ENCODE measurements at regions not wholly inside any gene's neighbourhood (a gene's known extent, or its start where the extent isn't known, plus 50 kb on each side); places are given as distances from the start of the nearest gene placed in this dataset.
"Not testable (repeated sequence)": the region's sequence is repeated elsewhere in the genome, so short reads cannot be mapped to it uniquely, and the experiment has no call there.

- no peak for DNase-seq
- Histone ChIP-seq H3K27ac (ENCODE audit: low read length) (no peak overlapping the region), H3K4me3 (ENCODE audit: low read length) (no peak overlapping the region), H3K9me3 (replicated peaks; ENCODE audit: control insufficient read depth, low read depth, low read length) (no peaks in the 10 kb centered on the region), H3K27me3 (ENCODE audit: control insufficient read depth, insufficient read depth, low read length) (no peaks in the 10 kb centered on the region), H3K36me3 (ENCODE audit: control insufficient read depth, insufficient read depth, low read length) (no peaks in the 10 kb centered on the region), H3K4me1 (ENCODE audit: control insufficient read depth, insufficient read depth, low read length) (no peaks in the 10 kb centered on the region)
These were observed 95.4 kb downstream of the ALG10B start for GRCh38 chr12:38411946-38412345.

GRCh38 chr12:38417101-38417500 is 100.5 kb downstream of the ALG10B start:
- no peaks in the 10 kb centered on the region for H3K9me3 ChIP-seq (replicated peaks; ENCODE audit: control insufficient read depth, low read depth, low read length)
- no peak overlapping the region for H3K4me3 ChIP-seq (ENCODE audit: low read length)
- no peak overlapping the region for H3K27ac ChIP-seq (ENCODE audit: low read length)
- H3K36me3 ChIP-seq (ENCODE audit: control insufficient read depth, insufficient read depth, low read length), result no peaks in the 10 kb centered on the region
- H3K27me3 ChIP-seq (ENCODE audit: control insufficient read depth, insufficient read depth, low read length), result no peaks in the 10 kb centered on the region
- no peak for DNase-seq
- no CpG with 5 or more reads among the region's 1 CpG for WGBS (ENCODE audit: insufficient coverage)
- H3K4me1 ChIP-seq (ENCODE audit: control insufficient read depth, insufficient read depth, low read length), result no peaks in the 10 kb centered on the region

GRCh38 chr12:38424436-38424835 is 107.9 kb downstream of the ALG10B start:
- DNase-seq, result no peak
- H3K4me1 ChIP-seq (ENCODE audit: control insufficient read depth, insufficient read depth, low read length), result no peaks in the 10 kb centered on the region
- no peaks in the 10 kb centered on the region for H3K27me3 ChIP-seq (ENCODE audit: control insufficient read depth, insufficient read depth, low read length)
- no peaks in the 10 kb centered on the region for H3K36me3 ChIP-seq (ENCODE audit: control insufficient read depth, insufficient read depth, low read length)
- no peak overlapping the region for H3K4me3 ChIP-seq (ENCODE audit: low read length)
- H3K9me3 ChIP-seq (replicated peaks; ENCODE audit: control insufficient read depth, low read depth, low read length), result peaks cover 5% of the 10 kb centered on the region
- WGBS (ENCODE audit: insufficient coverage), result no CpG with 5 or more reads among the region's 1 CpG
- H3K27ac ChIP-seq (ENCODE audit: low read length), result no peak overlapping the region

GRCh38 chr12:38427442-38427841 is 110.9 kb downstream of the ALG10B start:
- H3K9me3 ChIP-seq (replicated peaks; ENCODE audit: control insufficient read depth, low read depth, low read length), result peaks cover 5% of the 10 kb centered on the region
- DNase-seq, result peak; percentile 18
- no peaks in the 10 kb centered on the region for H3K36me3 ChIP-seq (ENCODE audit: control insufficient read depth, insufficient read depth, low read length)
- no peaks in the 10 kb centered on the region for H3K4me1 ChIP-seq (ENCODE audit: control insufficient read depth, insufficient read depth, low read length)
- H3K27me3 ChIP-seq (ENCODE audit: control insufficient read depth, insufficient read depth, low read length), result no peaks in the 10 kb centered on the region
- no peak overlapping the region for H3K27ac ChIP-seq (ENCODE audit: low read length)
- no peak overlapping the region for H3K4me3 ChIP-seq (ENCODE audit: low read length)
- WGBS (ENCODE audit: insufficient coverage), result no CpG with 5 or more reads among the region's 1 CpG

- H3K27ac ChIP-seq (ENCODE audit: low read length), result no peak overlapping the region
- DNase-seq, result peak; percentile 82
- H3K36me3 ChIP-seq (ENCODE audit: control insufficient read depth, insufficient read depth, low read length), result no peaks in the 10 kb centered on the region
- H3K4me3 ChIP-seq (ENCODE audit: low read length), result no peak overlapping the region
- no peaks in the 10 kb centered on the region for H3K27me3 ChIP-seq (ENCODE audit: control insufficient read depth, insufficient read depth, low read length)
- no peaks in the 10 kb centered on the region for H3K4me1 ChIP-seq (ENCODE audit: control insufficient read depth, insufficient read depth, low read length)
- WGBS (ENCODE audit: insufficient coverage), result 17% methylated on average over 1 of the region's 1 CpG
- peaks cover 7% of the 10 kb centered on the region for H3K9me3 ChIP-seq (replicated peaks; ENCODE audit: control insufficient read depth, low read depth, low read length)
These were observed 115.3 kb downstream of the ALG10B start for GRCh38 chr12:38431921-38432320.

- H3K4me1 ChIP-seq (ENCODE audit: control insufficient read depth, insufficient read depth, low read length); H3K27ac ChIP-seq (ENCODE audit: low read length); H3K9me3 ChIP-seq (replicated peaks; ENCODE audit: control insufficient read depth, low read depth, low read length); DNase-seq; H3K4me3 ChIP-seq (ENCODE audit: low read length); H3K36me3 ChIP-seq (ENCODE audit: control insufficient read depth, insufficient read depth, low read length); H3K27me3 ChIP-seq (ENCODE audit: control insufficient read depth, insufficient read depth, low read length): not testable (repeated sequence)
- WGBS (ENCODE audit: insufficient coverage), result 93% methylated on average over 20 of the region's 20 CpGs
These were observed 125.3 kb downstream of the ALG10B start for GRCh38 chr12:38441871-38442281.

- DNase-seq, result no peak
- no CpG with 5 or more reads among the region's 2 CpGs for WGBS (ENCODE audit: insufficient coverage)
- Histone ChIP-seq H3K4me1 (ENCODE audit: control insufficient read depth, insufficient read depth, low read length) (no peaks in the 10 kb centered on the region), H3K9me3 (replicated peaks; ENCODE audit: control insufficient read depth, low read depth, low read length) (no peaks in the 10 kb centered on the region), H3K27ac (ENCODE audit: low read length) (no peak overlapping the region), H3K36me3 (ENCODE audit: control insufficient read depth, insufficient read depth, low read length) (no peaks in the 10 kb centered on the region), H3K4me3 (ENCODE audit: low read length) (no peak overlapping the region), H3K27me3 (ENCODE audit: control insufficient read depth, insufficient read depth, low read length) (no peaks in the 10 kb centered on the region)
These were observed 128.5 kb downstream of the ALG10B start for GRCh38 chr12:38445040-38445439.

- DNase-seq, result no peak
- Histone ChIP-seq H3K36me3 (ENCODE audit: control insufficient read depth, insufficient read depth, low read length) (no peaks in the 10 kb centered on the region), H3K27ac (ENCODE audit: low read length) (no peak overlapping the region), H3K4me1 (ENCODE audit: control insufficient read depth, insufficient read depth, low read length) (no peaks in the 10 kb centered on the region), H3K9me3 (replicated peaks; ENCODE audit: control insufficient read depth, low read depth, low read length) (no peaks in the 10 kb centered on the region), H3K4me3 (ENCODE audit: low read length) (no peak overlapping the region), H3K27me3 (ENCODE audit: control insufficient read depth, insufficient read depth, low read length) (no peaks in the 10 kb centered on the region)
- WGBS (ENCODE audit: insufficient coverage), result no CpG with 5 or more reads among the region's 2 CpGs
These were observed 132.4 kb downstream of the ALG10B start for GRCh38 chr12:38448991-38449390.

- no peak for DNase-seq
- Histone ChIP-seq H3K27me3 (ENCODE audit: control insufficient read depth, insufficient read depth, low read length) (no peaks in the 10 kb centered on the region), H3K27ac (ENCODE audit: low read length) (no peak overlapping the region), H3K4me1 (ENCODE audit: control insufficient read depth, insufficient read depth, low read length) (no peaks in the 10 kb centered on the region), H3K36me3 (ENCODE audit: control insufficient read depth, insufficient read depth, low read length) (no peaks in the 10 kb centered on the region), H3K4me3 (ENCODE audit: low read length) (no peak overlapping the region), H3K9me3 (replicated peaks; ENCODE audit: control insufficient read depth, low read depth, low read length) (peaks cover 6% of the 10 kb centered on the region)
- WGBS (ENCODE audit: insufficient coverage), result no CpG with 5 or more reads among the region's 2 CpGs
These were observed 140.1 kb downstream of the ALG10B start for GRCh38 chr12:38456537-38457120.

GRCh38 chr12:38465020-38465419 is 148.4 kb downstream of the ALG10B start:
- no peaks in the 10 kb centered on the region for H3K9me3 ChIP-seq (replicated peaks; ENCODE audit: control insufficient read depth, low read depth, low read length)
- WGBS (ENCODE audit: insufficient coverage), result 33% methylated on average over 1 of the region's 5 CpGs
- H3K4me1 ChIP-seq (ENCODE audit: control insufficient read depth, insufficient read depth, low read length), result no peaks in the 10 kb centered on the region
- H3K27me3 ChIP-seq (ENCODE audit: control insufficient read depth, insufficient read depth, low read length), result no peaks in the 10 kb centered on the region
- no peak overlapping the region for H3K27ac ChIP-seq (ENCODE audit: low read length)
- H3K4me3 ChIP-seq (ENCODE audit: low read length), result no peak overlapping the region
- H3K36me3 ChIP-seq (ENCODE audit: control insufficient read depth, insufficient read depth, low read length), result no peaks in the 10 kb centered on the region
- no peak for DNase-seq

- H3K27ac ChIP-seq (ENCODE audit: low read length), result no peak overlapping the region
- DNase-seq, result no peak
- no peaks in the 10 kb centered on the region for H3K9me3 ChIP-seq (replicated peaks; ENCODE audit: control insufficient read depth, low read depth, low read length)
- H3K27me3 ChIP-seq (ENCODE audit: control insufficient read depth, insufficient read depth, low read length), result no peaks in the 10 kb centered on the region
- H3K4me3 ChIP-seq (ENCODE audit: low read length), result no peak overlapping the region
- 100% methylated on average over 1 of the region's 7 CpGs for WGBS (ENCODE audit: insufficient coverage)
- no peaks in the 10 kb centered on the region for H3K36me3 ChIP-seq (ENCODE audit: control insufficient read depth, insufficient read depth, low read length)
- H3K4me1 ChIP-seq (ENCODE audit: control insufficient read depth, insufficient read depth, low read length), result no peaks in the 10 kb centered on the region
These were observed 153.1 kb downstream of the ALG10B start for GRCh38 chr12:38469715-38470114.

All from muscle of leg (tissue), 3 donors.